Adrenal gland (tissue), 5 donors: ENCODE measurements at regions not wholly inside any gene's neighbourhood (a gene's known extent, or its start where the extent isn't known, plus 50 kb on each side); places are given as distances from the start of the nearest gene placed in this dataset.

Experiments used
- POLR2A ChIP-seq, 2 donors: fragments of 450-650 bp; IDR thresholded peaks; one replicate each; pipeline ENCODE4 v1.6.1; 2017; ENCODE audit warnings: antibody characterized with exemption in 2 of 2, mild to moderate bottlenecking in 2 of 2, moderate library complexity in 1 of 2
- TF ChIP-seq, protein P1 (sequence below), 6 experiments: fragments of 450-650 bp in 4 of 6; fragments of 200-600 bp in 2 of 6; sonication (generic) in 1 of 6; IDR thresholded peaks; 1 replicate in 5 of 6; 2 replicates in 1 of 6; pipeline versions ENCODE4 v1.5.1 to v1.8.0; 2016 to 2021; ENCODE audit warnings: antibody characterized with exemption in 6 of 6, mild to moderate bottlenecking in 2 of 6, moderate library complexity in 1 of 6
- donor health status: DM: no; HTN: no; CAD: no.

DNA sequence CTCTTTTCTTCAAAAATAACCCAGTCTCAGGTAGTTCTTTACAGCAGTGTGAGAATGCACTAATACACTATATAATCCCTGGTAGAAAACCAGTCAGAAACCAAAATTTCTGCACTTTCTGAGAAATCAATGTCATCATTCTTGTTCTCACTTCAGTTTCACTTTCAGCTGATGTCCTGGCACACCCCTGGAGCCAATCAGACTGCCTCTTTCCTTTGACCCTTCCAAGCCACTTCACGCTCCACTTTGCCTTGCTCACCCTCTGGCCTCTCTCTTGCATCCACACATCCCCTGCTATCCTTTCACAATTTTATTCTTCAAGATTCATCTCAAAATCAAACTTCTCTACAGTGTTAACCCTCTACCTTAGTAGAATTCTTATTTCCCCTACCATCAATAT is 181.1 kb downstream of the ASCL1 start:
- TF ChIP-seq, protein P1, sequence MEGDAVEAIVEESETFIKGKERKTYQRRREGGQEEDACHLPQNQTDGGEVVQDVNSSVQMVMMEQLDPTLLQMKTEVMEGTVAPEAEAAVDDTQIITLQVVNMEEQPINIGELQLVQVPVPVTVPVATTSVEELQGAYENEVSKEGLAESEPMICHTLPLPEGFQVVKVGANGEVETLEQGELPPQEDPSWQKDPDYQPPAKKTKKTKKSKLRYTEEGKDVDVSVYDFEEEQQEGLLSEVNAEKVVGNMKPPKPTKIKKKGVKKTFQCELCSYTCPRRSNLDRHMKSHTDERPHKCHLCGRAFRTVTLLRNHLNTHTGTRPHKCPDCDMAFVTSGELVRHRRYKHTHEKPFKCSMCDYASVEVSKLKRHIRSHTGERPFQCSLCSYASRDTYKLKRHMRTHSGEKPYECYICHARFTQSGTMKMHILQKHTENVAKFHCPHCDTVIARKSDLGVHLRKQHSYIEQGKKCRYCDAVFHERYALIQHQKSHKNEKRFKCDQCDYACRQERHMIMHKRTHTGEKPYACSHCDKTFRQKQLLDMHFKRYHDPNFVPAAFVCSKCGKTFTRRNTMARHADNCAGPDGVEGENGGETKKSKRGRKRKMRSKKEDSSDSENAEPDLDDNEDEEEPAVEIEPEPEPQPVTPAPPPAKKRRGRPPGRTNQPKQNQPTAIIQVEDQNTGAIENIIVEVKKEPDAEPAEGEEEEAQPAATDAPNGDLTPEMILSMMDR (IDR thresholded peaks at IDR 0.05): no peak
- no peak for TF ChIP-seq POLR2A (IDR thresholded peaks at IDR 0.05)
